ENCODE measurements at regions not wholly inside any gene's neighbourhood (a gene's known extent, or its start where the extent isn't known, plus 50 kb on each side); places are given as distances from the start of the nearest gene placed in this dataset.

DNA sequence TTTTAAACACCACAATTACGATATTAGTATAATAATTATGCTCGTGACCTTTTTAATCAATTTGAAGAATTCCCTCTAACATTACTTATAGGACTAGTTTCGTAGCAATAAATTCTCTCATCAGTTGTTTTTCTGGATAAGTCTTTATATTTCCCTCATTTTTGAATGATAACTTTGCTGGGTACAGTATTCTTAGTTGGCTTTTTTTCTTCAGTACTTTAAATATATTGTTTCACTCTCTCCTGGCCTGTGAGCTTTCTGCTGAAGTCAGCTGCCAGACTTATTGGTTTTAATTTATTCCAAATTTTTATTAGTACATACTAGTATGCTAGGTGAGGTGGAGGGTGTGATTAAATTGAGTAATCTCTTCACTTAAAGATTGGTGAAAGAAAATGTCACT is 123.8 kb upstream of the CNTNAP5 start:
- Histone ChIP-seq H3K4me1 (ENCODE audit: control insufficient read depth in 1 of 2, insufficient read depth in 2 of 2, low read length in 2 of 2) (no peaks in the 10 kb centered on the region), H2AFZ (ENCODE audit: insufficient read depth, low read depth, low read length, poor library complexity, severe bottlenecking) (no peak overlapping the region), H3K27ac (ENCODE audit: low read depth in 1 of 2, low read length in 2 of 2) (no peak overlapping the region), H3K4me3 (replicated peaks in 1 of 3; ENCODE audit: low read depth in 2 of 3, low read length in 3 of 3) (no peak overlapping the region), H3K9ac (ENCODE audit: insufficient read depth, low read length, poor library complexity, severe bottlenecking) (no peak overlapping the region), H3K79me2 (ENCODE audit: insufficient read depth, low read length) (no peaks in the 10 kb centered on the region), H3K36me3 (replicated peaks in 1 of 2; ENCODE audit: control insufficient read depth in 1 of 2, insufficient read depth in 2 of 2, low read length in 2 of 2) (no peaks in the 10 kb centered on the region), H3K9me3 (replicated peaks in 1 of 2; ENCODE audit: control insufficient read depth in 1 of 2, insufficient read depth in 1 of 2, low read length in 2 of 2) (peaks cover 5 to 11% of the 10 kb centered on the region in 2 donors), H4K20me1 (ENCODE audit: insufficient read depth, low read length) (no peaks in the 10 kb centered on the region), H3K27me3 (ENCODE audit: control insufficient read depth in 2 of 2, insufficient read depth in 2 of 2, low read length in 2 of 2) (no peaks in the 10 kb centered on the region), H3K4me2 (replicated peaks; ENCODE audit: extremely low read depth, low read length, poor library complexity, severe bottlenecking) (no peak overlapping the region)
- no peaks in the 10 kb centered on the region for H3K27me3 Mint-ChIP-seq (ENCODE audit: low read depth in 3 of 3)
- peaks cover 0 to 16% (median 4%) of the 10 kb centered on the region in 7 donors for H3K9me3 Mint-ChIP-seq
- no peak overlapping the region for H3K4me3 Mint-ChIP-seq
- H3K27ac Mint-ChIP-seq: no peak overlapping the region
- no CpG with 5 or more reads among the region's 3 CpGs for WGBS (ENCODE audit: insufficient coverage)
- intact Hi-C loops (cut with micrococcal nuclease): no loop called here
- no peaks in the 10 kb centered on the region for H3K36me3 Mint-ChIP-seq
- TF ChIP-seq, protein P1, sequence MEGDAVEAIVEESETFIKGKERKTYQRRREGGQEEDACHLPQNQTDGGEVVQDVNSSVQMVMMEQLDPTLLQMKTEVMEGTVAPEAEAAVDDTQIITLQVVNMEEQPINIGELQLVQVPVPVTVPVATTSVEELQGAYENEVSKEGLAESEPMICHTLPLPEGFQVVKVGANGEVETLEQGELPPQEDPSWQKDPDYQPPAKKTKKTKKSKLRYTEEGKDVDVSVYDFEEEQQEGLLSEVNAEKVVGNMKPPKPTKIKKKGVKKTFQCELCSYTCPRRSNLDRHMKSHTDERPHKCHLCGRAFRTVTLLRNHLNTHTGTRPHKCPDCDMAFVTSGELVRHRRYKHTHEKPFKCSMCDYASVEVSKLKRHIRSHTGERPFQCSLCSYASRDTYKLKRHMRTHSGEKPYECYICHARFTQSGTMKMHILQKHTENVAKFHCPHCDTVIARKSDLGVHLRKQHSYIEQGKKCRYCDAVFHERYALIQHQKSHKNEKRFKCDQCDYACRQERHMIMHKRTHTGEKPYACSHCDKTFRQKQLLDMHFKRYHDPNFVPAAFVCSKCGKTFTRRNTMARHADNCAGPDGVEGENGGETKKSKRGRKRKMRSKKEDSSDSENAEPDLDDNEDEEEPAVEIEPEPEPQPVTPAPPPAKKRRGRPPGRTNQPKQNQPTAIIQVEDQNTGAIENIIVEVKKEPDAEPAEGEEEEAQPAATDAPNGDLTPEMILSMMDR (IDR thresholded peaks at IDR 0.05): no peak
- no peak for DNase-seq
- no peaks in the 10 kb centered on the region for H3K4me1 Mint-ChIP-seq

DNA sequence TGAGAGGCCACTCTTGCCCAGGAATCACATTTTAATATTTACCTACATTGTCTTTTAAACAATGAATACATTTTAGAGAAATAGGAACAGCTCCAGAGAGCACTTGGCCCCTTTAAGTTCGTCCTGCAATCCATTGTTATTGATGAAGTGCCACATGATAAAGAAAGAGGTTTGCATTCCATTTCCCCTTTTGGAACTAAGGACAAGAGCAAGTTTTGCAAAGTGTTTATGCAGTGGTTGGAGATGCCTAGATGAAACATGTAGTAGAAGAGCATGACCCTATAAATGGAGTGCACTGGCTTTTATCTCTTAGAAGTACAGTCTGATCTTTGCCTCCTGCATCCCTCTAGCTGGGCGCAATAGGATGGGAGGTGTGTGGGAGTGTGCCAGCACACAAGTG is 118.7 kb upstream of the CNTNAP5 start:
- H3K36me3 Mint-ChIP-seq: no peaks in the 10 kb centered on the region

More for the DNA sequence above, 118.7 kb upstream of the CNTNAP5 start:
- H3K27ac Mint-ChIP-seq: no peak overlapping the region
- H3K9me3 Mint-ChIP-seq: peaks cover 0 to 6% (median 0%) of the 10 kb centered on the region in 7 donors
- no peak for DNase-seq
- Histone ChIP-seq H3K9me3 (replicated peaks in 1 of 2; ENCODE audit: control insufficient read depth in 1 of 2, insufficient read depth in 1 of 2, low read length in 2 of 2) (peaks cover 0 to 2% of the 10 kb centered on the region in 2 donors), H3K27me3 (ENCODE audit: control insufficient read depth in 2 of 2, insufficient read depth in 2 of 2, low read length in 2 of 2) (no peaks in the 10 kb centered on the region), H4K20me1 (ENCODE audit: insufficient read depth, low read length) (no peaks in the 10 kb centered on the region), H3K4me1 (ENCODE audit: control insufficient read depth in 1 of 2, insufficient read depth in 2 of 2, low read length in 2 of 2) (peaks cover 0 to 3% of the 10 kb centered on the region in 2 donors), H3K4me2 (replicated peaks; ENCODE audit: extremely low read depth, low read length, poor library complexity, severe bottlenecking) (no peak overlapping the region), H2AFZ (ENCODE audit: insufficient read depth, low read depth, low read length, poor library complexity, severe bottlenecking) (no peak overlapping the region), H3K9ac (ENCODE audit: insufficient read depth, low read length, poor library complexity, severe bottlenecking) (no peak overlapping the region), H3K36me3 (replicated peaks in 1 of 2; ENCODE audit: control insufficient read depth in 1 of 2, insufficient read depth in 2 of 2, low read length in 2 of 2) (no peaks in the 10 kb centered on the region), H3K79me2 (ENCODE audit: insufficient read depth, low read length) (no peaks in the 10 kb centered on the region), H3K4me3 (replicated peaks in 1 of 3; ENCODE audit: low read depth in 2 of 3, low read length in 3 of 3) (no peak overlapping the region), H3K27ac (ENCODE audit: low read depth in 1 of 2, low read length in 2 of 2) (no peak overlapping the region)
- H3K27me3 Mint-ChIP-seq (ENCODE audit: low read depth in 3 of 3): peaks cover 0 to 3% (median 2%) of the 10 kb centered on the region in 3 donors
- TF ChIP-seq, protein P1 (IDR thresholded peaks at IDR 0.05): no peak
- peaks cover 7% of the 10 kb centered on the region for H3K4me1 Mint-ChIP-seq
- no peak overlapping the region for H3K4me3 Mint-ChIP-seq
- intact Hi-C loops (cut with micrococcal nuclease): no loop called here
- 100% methylated on average over 1 of the region's 2 CpGs for WGBS (ENCODE audit: insufficient coverage)

All from CD14-positive monocyte (primary cell).